ENCODE measurements at regions not wholly inside any gene's neighbourhood (a gene's known extent, or its start where the extent isn't known, plus 50 kb on each side); places are given as distances from the start of the nearest gene placed in this dataset.

DNA sequence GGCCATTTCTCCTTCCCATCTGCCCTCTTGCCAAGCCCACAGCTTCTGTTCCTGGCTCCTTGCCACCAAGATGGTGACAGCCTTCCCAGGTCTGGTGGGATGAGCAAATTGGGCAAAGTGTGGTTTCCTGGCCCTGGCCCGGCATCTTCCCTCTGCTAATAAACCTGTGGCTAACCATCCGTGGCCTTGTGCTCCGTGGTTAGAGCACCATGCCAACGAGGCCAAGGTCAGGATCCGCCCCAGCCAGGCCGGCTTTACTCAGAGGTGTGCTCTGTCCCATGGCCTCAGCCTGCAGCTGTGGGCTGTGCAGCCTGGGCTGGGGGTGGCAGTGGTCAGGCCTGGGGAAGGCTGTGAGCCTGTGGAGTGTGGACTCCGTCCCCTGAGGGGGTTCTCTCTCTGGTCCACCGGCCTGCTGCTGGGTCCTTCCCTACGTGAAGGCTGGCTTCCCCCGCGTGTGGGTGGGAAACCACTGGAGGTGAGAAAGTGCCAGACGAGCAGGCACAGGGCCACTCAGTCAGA is 117.4 kb downstream of the VEGFA start:
- no peaks in the 10 kb centered on the region for H3K36me3 ChIP-seq
- intact Hi-C loops (cut with DNase I) = no loop called here
- no peak overlapping the region for H3K4me3 ChIP-seq
- peaks cover 2 to 9% (median 4%) of the 10 kb centered on the region in 3 donors for H3K4me1 ChIP-seq
- H3K27ac ChIP-seq = no peak overlapping the region
- TF ChIP-seq, protein P1, sequence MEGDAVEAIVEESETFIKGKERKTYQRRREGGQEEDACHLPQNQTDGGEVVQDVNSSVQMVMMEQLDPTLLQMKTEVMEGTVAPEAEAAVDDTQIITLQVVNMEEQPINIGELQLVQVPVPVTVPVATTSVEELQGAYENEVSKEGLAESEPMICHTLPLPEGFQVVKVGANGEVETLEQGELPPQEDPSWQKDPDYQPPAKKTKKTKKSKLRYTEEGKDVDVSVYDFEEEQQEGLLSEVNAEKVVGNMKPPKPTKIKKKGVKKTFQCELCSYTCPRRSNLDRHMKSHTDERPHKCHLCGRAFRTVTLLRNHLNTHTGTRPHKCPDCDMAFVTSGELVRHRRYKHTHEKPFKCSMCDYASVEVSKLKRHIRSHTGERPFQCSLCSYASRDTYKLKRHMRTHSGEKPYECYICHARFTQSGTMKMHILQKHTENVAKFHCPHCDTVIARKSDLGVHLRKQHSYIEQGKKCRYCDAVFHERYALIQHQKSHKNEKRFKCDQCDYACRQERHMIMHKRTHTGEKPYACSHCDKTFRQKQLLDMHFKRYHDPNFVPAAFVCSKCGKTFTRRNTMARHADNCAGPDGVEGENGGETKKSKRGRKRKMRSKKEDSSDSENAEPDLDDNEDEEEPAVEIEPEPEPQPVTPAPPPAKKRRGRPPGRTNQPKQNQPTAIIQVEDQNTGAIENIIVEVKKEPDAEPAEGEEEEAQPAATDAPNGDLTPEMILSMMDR (IDR thresholded peaks at IDR 0.05) = no peak
- H3K9me3 ChIP-seq = no peaks in the 10 kb centered on the region
- WGBS, 2 donors = 66 to 67% methylated on average over 12 of the region's 12 CpGs
- ATAC-seq = peak in 3 of 4 donors; percentile 35 to 47 (median 38)
- H3K27me3 ChIP-seq = no peaks in the 10 kb centered on the region
- peak in 1 of 6 donors; percentile 58 for DNase-seq
- no peak for FAIRE-seq

DNA sequence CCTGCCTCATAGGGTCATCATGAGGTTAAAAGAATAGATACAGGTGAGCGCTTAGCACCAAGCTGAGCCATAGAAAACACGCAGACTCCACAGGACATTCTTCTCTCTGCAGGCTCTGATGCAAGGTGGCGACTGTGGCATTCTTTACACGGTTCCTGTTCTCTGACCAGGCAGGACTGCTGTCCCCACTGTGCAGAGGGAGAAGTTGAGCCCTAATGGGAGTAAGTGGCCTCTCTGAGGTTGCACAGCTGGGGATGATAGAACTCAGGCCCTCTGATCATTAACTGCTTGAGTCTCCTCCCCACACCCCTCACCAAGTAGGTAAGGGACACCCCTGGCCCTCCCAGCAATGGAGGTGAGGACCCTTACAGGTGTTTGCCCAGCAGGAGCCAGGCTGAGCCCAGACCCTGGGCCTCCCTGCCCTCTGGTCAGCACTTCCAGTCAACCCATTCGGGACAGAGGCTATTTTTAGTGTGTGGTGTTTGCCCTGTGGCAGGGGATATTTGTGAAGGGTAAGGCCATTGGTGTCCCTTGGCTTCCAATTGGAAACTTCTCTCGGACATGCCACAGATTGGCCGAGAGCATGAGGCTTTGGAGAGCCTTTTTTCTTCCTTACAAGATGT is 116.8 kb downstream of the VEGFA start:
- TF ChIP-seq, protein P1 (IDR thresholded peaks at IDR 0.05) = no peak
- Histone ChIP-seq H3K36me3 (no peaks in the 10 kb centered on the region), H3K4me1 (peaks cover 2 to 9% (median 4%) of the 10 kb centered on the region in 3 donors), H3K27me3 (no peaks in the 10 kb centered on the region), H3K27ac (no peak overlapping the region), H3K9me3 (no peaks in the 10 kb centered on the region), H3K4me3 (no peak overlapping the region)
- ATAC-seq (no peak), DNase-seq (peak in 1 of 6 donors; percentile 39), FAIRE-seq (no peak)
- intact Hi-C loops (cut with DNase I) = no loop called here
- WGBS, 2 donors = 80 to 83% methylated on average over 7 of the region's 7 CpGs

GRCh38 chr6:43886067-43886461 is 116.1 kb downstream of the VEGFA start:
- Histone ChIP-seq H3K9me3 (no peaks in the 10 kb centered on the region), H3K4me1 (peaks cover 2 to 9% (median 4%) of the 10 kb centered on the region in 3 donors), H3K4me3 (no peak overlapping the region), H3K36me3 (no peaks in the 10 kb centered on the region), H3K27me3 (no peaks in the 10 kb centered on the region), H3K27ac (no peak overlapping the region)
- DNase-seq (peak in 1 of 6 donors; percentile 35), FAIRE-seq (no peak), ATAC-seq (no peak)
- TF ChIP-seq, protein P1 (IDR thresholded peaks at IDR 0.05) = no peak
- intact Hi-C loops (cut with DNase I) = no loop called here
- 75 to 86% methylated on average over 10 of the region's 10 CpGs for WGBS, 2 donors

GRCh38 chr6:43885399-43886066 is 115.5 kb downstream of the VEGFA start:
- peak in 1 of 6 donors; percentile 35 for DNase-seq
- 83 to 90% methylated on average over 6 of the region's 6 CpGs for WGBS, 2 donors
- ATAC-seq = no peak
- H3K27ac ChIP-seq = no peak overlapping the region
- FAIRE-seq = no peak
- TF ChIP-seq, protein P1 (IDR thresholded peaks at IDR 0.05) = no peak
- H3K9me3 ChIP-seq = no peaks in the 10 kb centered on the region
- no peak overlapping the region for H3K4me3 ChIP-seq
- peaks cover 2 to 9% (median 4%) of the 10 kb centered on the region in 3 donors for H3K4me1 ChIP-seq
- H3K36me3 ChIP-seq = no peaks in the 10 kb centered on the region
- intact Hi-C loops (cut with DNase I) = no loop called here
- H3K27me3 ChIP-seq = no peaks in the 10 kb centered on the region

DNA sequence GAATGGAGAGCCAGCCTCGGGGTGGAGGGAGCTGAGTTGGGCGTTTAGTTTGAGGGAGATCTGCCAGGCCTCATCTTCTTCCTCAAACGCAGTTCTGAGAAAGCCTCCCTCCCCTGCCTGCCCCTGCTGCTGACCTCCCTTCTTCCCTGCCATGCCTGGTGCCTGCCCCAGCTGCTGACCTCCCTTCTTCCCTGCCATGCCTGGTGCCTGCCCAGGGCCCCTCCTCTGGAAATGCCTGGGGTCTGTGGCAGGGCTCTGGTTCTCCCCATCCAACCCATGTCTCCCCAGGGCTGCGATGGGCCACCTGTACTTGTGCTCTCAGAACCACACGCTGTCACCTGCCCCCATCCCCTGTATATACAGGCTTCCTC is 114.6 kb downstream of the VEGFA start:
- H3K4me1 ChIP-seq = peaks cover 2 to 9% (median 4%) of the 10 kb centered on the region in 3 donors
- no peak overlapping the region for H3K4me3 ChIP-seq
- intact Hi-C loops (cut with DNase I) = no loop called here
- H3K36me3 ChIP-seq = no peaks in the 10 kb centered on the region
- DNase-seq (peak in 1 of 6 donors; percentile 50), ATAC-seq (peak in 2 of 4 donors; percentile 29 to 38), FAIRE-seq (no peak)
- WGBS, 2 donors = 87 to 90% methylated on average over 5 of the region's 5 CpGs
- no peaks in the 10 kb centered on the region for H3K9me3 ChIP-seq
- no peak overlapping the region for H3K27ac ChIP-seq
- TF ChIP-seq, protein P1 (IDR thresholded peaks at IDR 0.05) = no peak
- no peaks in the 10 kb centered on the region for H3K27me3 ChIP-seq

All from pancreas (tissue), 10 donors.